GM21723 (cell line): ENCODE measurements at regions not wholly inside any gene's neighbourhood (a gene's known extent, or its start where the extent isn't known, plus 50 kb on each side); places are given as distances from the start of the nearest gene placed in this dataset.
"Not testable (repeated sequence)": the region's sequence is repeated elsewhere in the genome, so short reads cannot be mapped to it uniquely, and the experiment has no call there.

Source experiments
- ATAC-seq: cut with Tn5 transposase; IDR thresholded peaks from one replicate; pipeline ENCODE4 v1.9.1; 2021; ENCODE audit warnings: mild to moderate bottlenecking, moderate library complexity; ENCODE audit not compliant: unreplicated experiment

- ATAC-seq = no peak
These were observed 89.2 kb upstream of the CALCR start for GRCh38 chr7:93663561-93664299.

- not testable (repeated sequence) for ATAC-seq
These were observed 83.6 kb upstream of the CALCR start for GRCh38 chr7:93658163-93658562.

GRCh38 chr7:93651603-93652159, 77.2 kb upstream of the CALCR start:
- ATAC-seq = no peak

GRCh38 chr7:93646538-93646937, 72.0 kb upstream of the CALCR start:
- no peak for ATAC-seq

GRCh38 chr7:93636276-93636675, 61.8 kb upstream of the CALCR start:
- ATAC-seq = no peak

- ATAC-seq = no peak
These were observed 57.8 kb upstream of the CALCR start for GRCh38 chr7:93632371-93632770.

- ATAC-seq = no peak
These were observed 54.8 kb upstream of the CALCR start for GRCh38 chr7:93629291-93629801.

GRCh38 chr7:93626869-93627268, 52.3 kb upstream of the CALCR start:
- ATAC-seq = no peak
